ENCODE measurements at regions not wholly inside any gene's neighbourhood (a gene's known extent, or its start where the extent isn't known, plus 50 kb on each side); places are given as distances from the start of the nearest gene placed in this dataset.
"Not testable (repeated sequence)": the region's sequence is repeated elsewhere in the genome, so short reads cannot be mapped to it uniquely, and the experiment has no call there.

DNA sequence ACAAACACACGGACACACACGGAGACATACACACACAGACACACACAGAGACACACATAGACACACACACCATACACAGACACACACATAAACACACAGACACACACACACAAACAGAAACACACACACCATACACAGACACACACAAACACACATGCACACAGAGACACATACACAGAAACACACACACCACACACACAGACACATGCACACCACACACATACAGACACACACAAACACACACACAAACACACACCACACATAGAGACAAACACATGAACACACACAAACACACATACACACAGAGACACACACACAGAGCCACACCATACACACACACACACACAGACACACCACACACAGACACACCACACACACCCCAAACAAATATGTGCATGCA lies 152.7 kb upstream of the FOXD4L5 start:
- no peaks in the 10 kb centered on the region for H3K27me3 Mint-ChIP-seq

DNA sequence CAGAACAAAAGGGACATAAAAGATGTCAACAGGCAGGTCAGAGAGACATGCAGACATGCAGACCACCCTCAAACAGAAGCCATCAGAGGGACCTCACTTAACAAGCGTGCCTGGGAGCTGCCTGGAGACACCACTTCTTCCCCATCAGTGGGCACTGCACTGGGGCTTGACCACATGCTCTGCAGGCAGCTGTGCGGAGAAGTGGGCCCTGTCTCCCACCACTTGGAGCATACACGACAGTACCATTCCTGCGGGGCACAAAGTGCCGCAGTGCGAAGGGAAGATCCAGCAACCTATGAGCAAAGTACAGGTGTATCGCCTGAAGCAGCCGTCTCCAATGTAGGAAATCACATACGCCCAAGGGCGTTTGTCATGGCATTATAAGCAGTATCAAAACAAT lies 150.5 kb upstream of the FOXD4L5 start:
- TF ChIP-seq, protein P1, sequence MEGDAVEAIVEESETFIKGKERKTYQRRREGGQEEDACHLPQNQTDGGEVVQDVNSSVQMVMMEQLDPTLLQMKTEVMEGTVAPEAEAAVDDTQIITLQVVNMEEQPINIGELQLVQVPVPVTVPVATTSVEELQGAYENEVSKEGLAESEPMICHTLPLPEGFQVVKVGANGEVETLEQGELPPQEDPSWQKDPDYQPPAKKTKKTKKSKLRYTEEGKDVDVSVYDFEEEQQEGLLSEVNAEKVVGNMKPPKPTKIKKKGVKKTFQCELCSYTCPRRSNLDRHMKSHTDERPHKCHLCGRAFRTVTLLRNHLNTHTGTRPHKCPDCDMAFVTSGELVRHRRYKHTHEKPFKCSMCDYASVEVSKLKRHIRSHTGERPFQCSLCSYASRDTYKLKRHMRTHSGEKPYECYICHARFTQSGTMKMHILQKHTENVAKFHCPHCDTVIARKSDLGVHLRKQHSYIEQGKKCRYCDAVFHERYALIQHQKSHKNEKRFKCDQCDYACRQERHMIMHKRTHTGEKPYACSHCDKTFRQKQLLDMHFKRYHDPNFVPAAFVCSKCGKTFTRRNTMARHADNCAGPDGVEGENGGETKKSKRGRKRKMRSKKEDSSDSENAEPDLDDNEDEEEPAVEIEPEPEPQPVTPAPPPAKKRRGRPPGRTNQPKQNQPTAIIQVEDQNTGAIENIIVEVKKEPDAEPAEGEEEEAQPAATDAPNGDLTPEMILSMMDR (IDR thresholded peaks at IDR 0.05) = no peak
- H3K9me3 Mint-ChIP-seq = peaks cover 20% of the 10 kb centered on the region
- H3K27ac Mint-ChIP-seq = no peak overlapping the region
- no peaks in the 10 kb centered on the region for H3K27me3 Mint-ChIP-seq
- ChIA-PET POLR2A (no interaction called here), CTCF (no interaction called here)
- intact Hi-C loops (cut with micrococcal nuclease) = no loop called here
- no peaks in the 10 kb centered on the region for H3K36me3 Mint-ChIP-seq (ENCODE audit: low read depth)
- no peak overlapping the region for H3K4me3 Mint-ChIP-seq
- ATAC-seq (ENCODE audit: low read depth) (no peak), DNase-seq (no peak)
- no peaks in the 10 kb centered on the region for H3K4me1 Mint-ChIP-seq

More for the DNA sequence above, 152.7 kb upstream of the FOXD4L5 start:
- CTCF ChIA-PET = no interaction called here
- Mint-ChIP-seq H3K4me1 (no peaks in the 10 kb centered on the region), H3K9me3 (peaks cover 12% of the 10 kb centered on the region), H3K27ac (no peak overlapping the region), H3K36me3 (ENCODE audit: low read depth) (no peaks in the 10 kb centered on the region), H3K4me3 (no peak overlapping the region)
- DNase-seq (no peak), ATAC-seq (ENCODE audit: low read depth) (no peak)
- POLR2A ChIA-PET = no interaction called here
- intact Hi-C loops (cut with micrococcal nuclease) = no loop called here
- TF ChIP-seq, protein P1 (IDR thresholded peaks at IDR 0.05) = no peak

DNA sequence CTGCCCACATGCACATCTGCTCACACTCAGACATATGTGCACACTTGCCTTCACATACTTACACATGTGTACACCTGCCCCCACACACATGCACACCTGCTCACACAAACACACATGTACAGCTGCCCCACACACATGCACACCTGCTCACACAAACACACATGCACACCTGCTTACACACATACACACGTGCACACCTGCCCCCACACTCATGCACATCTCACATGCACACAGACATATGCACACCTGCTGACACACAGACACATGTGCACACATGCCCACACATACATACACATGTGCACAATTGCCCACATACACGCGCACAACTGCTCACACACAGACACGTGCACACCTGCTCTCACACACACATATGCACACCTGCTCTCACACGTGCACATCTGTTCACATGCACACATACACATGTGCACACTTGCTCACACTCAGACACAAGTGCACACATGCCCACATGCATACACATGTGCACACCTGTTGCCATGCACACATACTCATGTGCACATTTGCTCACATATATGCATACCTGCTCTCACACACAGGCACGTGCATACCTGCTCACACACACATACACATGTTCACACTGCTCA lies 147.8 kb upstream of the FOXD4L5 start:
- ATAC-seq (ENCODE audit: low read depth) = no peak

DNA sequence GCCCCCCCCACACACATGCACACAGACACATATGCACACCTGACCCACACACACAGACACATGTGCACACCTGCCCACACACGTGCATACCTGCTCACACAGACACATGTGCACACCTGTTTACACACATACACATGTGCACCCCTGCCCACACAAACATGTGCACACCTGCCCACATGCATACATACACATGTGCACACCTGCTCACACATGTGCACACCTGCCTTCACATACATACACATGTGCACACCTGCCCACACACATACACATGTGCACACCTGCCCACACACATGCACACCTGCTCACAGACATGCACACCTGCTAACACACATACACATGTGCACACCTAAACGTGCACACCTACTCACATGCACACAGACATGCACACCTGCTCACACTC lies 147.0 kb upstream of the FOXD4L5 start:
- H3K9me3 Mint-ChIP-seq = peaks cover 16% of the 10 kb centered on the region
- ChIA-PET POLR2A (no interaction called here), CTCF (no interaction called here)
- TF ChIP-seq, protein P1 (IDR thresholded peaks at IDR 0.05) = no peak
- H3K27me3 Mint-ChIP-seq = no peaks in the 10 kb centered on the region
- intact Hi-C loops (cut with micrococcal nuclease) = no loop called here
- H3K4me1 Mint-ChIP-seq = no peaks in the 10 kb centered on the region
- no peak for ATAC-seq (ENCODE audit: low read depth)
- H3K36me3 Mint-ChIP-seq (ENCODE audit: low read depth) = no peaks in the 10 kb centered on the region
- DNase-seq = no peak
- H3K27ac Mint-ChIP-seq = no peak overlapping the region
- H3K4me3 Mint-ChIP-seq = no peak overlapping the region

More for the DNA sequence above, 147.8 kb upstream of the FOXD4L5 start:
- Mint-ChIP-seq H3K4me1 (no peaks in the 10 kb centered on the region), H3K9me3 (peaks cover 19% of the 10 kb centered on the region), H3K27ac (no peak overlapping the region), H3K36me3 (ENCODE audit: low read depth) (no peaks in the 10 kb centered on the region), H3K4me3 (no peak overlapping the region), H3K27me3 (no peaks in the 10 kb centered on the region)
- POLR2A ChIA-PET = no interaction called here
- CTCF ChIA-PET = no interaction called here
- intact Hi-C loops (cut with micrococcal nuclease) = no loop called here
- DNase-seq = no peak
- TF ChIP-seq, protein P1 (IDR thresholded peaks at IDR 0.05) = no peak

DNA sequence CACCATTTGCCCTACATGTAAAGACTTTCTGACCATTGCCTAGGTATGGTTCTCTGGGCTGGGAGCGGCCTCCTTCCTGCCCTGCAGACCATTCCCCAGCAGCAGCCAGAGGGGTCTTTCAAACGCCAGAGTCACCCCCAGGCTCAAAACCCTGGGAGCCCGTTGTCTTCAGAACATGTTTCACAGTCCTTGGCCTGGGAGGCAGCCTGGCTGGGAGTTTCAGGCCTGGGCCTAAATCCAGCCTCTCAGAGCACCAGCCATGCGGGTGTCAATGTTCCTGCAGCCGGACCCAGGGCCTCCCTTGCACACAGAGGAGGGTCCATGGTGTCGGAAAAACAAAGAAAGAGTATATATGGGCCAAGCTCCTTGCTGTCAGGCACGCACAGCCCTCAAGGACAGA lies 145.2 kb upstream of the FOXD4L5 start:
- TF ChIP-seq, protein P1 (IDR thresholded peaks at IDR 0.05) = no peak
- ChIA-PET POLR2A (no interaction called here), CTCF (no interaction called here)
- no peaks in the 10 kb centered on the region for H3K27me3 Mint-ChIP-seq
- H3K9me3 Mint-ChIP-seq = peaks cover 17% of the 10 kb centered on the region
- H3K27ac Mint-ChIP-seq = no peak overlapping the region
- no peaks in the 10 kb centered on the region for H3K36me3 Mint-ChIP-seq (ENCODE audit: low read depth)
- H3K4me1 Mint-ChIP-seq = no peaks in the 10 kb centered on the region
- intact Hi-C loops (cut with micrococcal nuclease) = no loop called here
- DNase-seq (no peak), ATAC-seq (ENCODE audit: low read depth) (no peak)
- H3K4me3 Mint-ChIP-seq = no peak overlapping the region

DNA sequence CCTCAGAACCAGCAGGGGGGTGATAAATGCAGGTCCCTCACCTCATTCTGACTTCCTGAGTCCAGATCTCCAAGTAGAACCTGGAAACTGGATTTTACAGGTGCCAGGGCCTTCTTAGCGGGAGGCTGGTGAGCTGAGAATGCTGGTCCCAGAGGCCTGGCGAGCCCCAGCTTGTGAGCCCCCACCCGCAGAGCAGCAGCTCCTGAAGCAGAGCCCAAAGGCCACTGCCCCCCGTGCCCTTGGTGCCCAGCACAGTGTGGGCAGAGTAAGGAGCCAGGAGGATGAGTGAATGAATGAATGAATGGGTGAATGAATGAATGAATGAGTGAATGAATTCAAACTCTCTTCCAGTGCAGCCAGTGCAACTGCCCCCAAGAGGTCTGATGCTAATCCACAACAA lies 142.4 kb upstream of the FOXD4L5 start:
- H3K36me3 Mint-ChIP-seq (ENCODE audit: low read depth); H3K4me1 Mint-ChIP-seq; ATAC-seq (ENCODE audit: low read depth); H3K27ac Mint-ChIP-seq; POLR2A ChIA-PET; H3K4me3 Mint-ChIP-seq; intact Hi-C loops (cut with micrococcal nuclease); H3K27me3 Mint-ChIP-seq; CTCF ChIA-PET; DNase-seq: not testable (repeated sequence)
- H3K9me3 Mint-ChIP-seq = peaks cover 19% of the 10 kb centered on the region

DNA sequence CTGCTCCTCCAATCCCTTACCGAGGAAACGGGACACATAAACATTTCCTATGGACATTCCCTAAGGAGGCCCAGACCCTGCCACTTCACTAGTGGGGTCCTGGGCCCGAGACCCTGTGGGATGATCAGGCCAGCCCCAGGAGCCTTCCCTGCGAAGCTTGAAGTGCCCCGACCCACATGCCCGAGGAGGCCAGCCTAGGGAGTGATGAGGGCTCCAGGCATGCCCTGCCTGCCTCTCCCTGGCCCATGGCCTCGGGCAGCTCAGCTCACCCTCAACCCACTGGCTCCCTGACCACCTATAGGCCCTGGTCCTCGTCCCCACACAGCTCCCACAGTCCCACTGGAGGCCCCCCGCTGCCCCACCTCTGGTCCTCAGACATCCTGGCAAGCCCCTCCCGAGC lies 141.8 kb upstream of the FOXD4L5 start:
- H3K36me3 Mint-ChIP-seq (ENCODE audit: low read depth); H3K4me1 Mint-ChIP-seq; intact Hi-C loops (cut with micrococcal nuclease); H3K27me3 Mint-ChIP-seq; H3K4me3 Mint-ChIP-seq; CTCF ChIA-PET; H3K27ac Mint-ChIP-seq; ATAC-seq (ENCODE audit: low read depth); DNase-seq; POLR2A ChIA-PET: not testable (repeated sequence)
- H3K9me3 Mint-ChIP-seq = peaks cover 17% of the 10 kb centered on the region
